Neural cell (in vitro differentiated cells): ENCODE measurements at regions not wholly inside any gene's neighbourhood (a gene's known extent, or its start where the extent isn't known, plus 50 kb on each side); places are given as distances from the start of the nearest gene placed in this dataset.

Experiments
- EP300 ChIP-seq: fragments of 450-650 bp; conservative IDR thresholded peaks from 2 replicates; pipeline ENCODE4 v1.6.1; 2014; ENCODE audit warnings: antibody characterized with exemption, mild to moderate bottlenecking, moderate library complexity; ENCODE audit not compliant: poor library complexity, severe bottlenecking
- EZH2 ChIP-seq: fragments of 200-600, 300-800 bp; shearing (Covaris generic), sonication (generic); IDR thresholded peaks from 2 replicates; pipeline ENCODE4 v1.6.1; 2014; ENCODE audit warnings: antibody characterized with exemption, low read length, borderline replicate concordance, mild to moderate bottlenecking; ENCODE audit not compliant: insufficient read depth, poor library complexity, severe bottlenecking
- MXI1 ChIP-seq: fragments of 450-650 bp; conservative IDR thresholded peaks from 2 replicates; pipeline ENCODE4 v1.6.1; 2014; ENCODE audit warnings: antibody characterized with exemption, mild to moderate bottlenecking; ENCODE audit not compliant: poor library complexity, severe bottlenecking
- POLR2AphosphoS5 ChIP-seq: IDR thresholded peaks from 2 replicates; pipeline ENCODE4 v1.6.1; 2012
- RAD21 ChIP-seq: fragments of 450-650 bp; conservative IDR thresholded peaks from 2 replicates; pipeline ENCODE4 v1.6.1; 2014; ENCODE audit warnings: antibody characterized with exemption, mild to moderate bottlenecking, moderate library complexity
- REST ChIP-seq: IDR thresholded peaks from 2 replicates; pipeline ENCODE4 v1.6.1; 2012; ENCODE audit warnings: borderline replicate concordance
- TAF1 ChIP-seq: IDR thresholded peaks from 2 replicates; pipeline ENCODE4 v1.6.1; 2012; ENCODE audit warnings: low read depth
- TF ChIP-seq, protein P1 (sequence below): fragments of 450-650 bp; IDR thresholded peaks from 2 replicates; pipeline ENCODE4 v1.5.1; 2014; ENCODE audit warnings: antibody characterized with exemption, mild to moderate bottlenecking, moderate library complexity; ENCODE audit not compliant: poor library complexity, severe bottlenecking

- TF ChIP-seq TAF1: no peak
- TF ChIP-seq, protein P1, sequence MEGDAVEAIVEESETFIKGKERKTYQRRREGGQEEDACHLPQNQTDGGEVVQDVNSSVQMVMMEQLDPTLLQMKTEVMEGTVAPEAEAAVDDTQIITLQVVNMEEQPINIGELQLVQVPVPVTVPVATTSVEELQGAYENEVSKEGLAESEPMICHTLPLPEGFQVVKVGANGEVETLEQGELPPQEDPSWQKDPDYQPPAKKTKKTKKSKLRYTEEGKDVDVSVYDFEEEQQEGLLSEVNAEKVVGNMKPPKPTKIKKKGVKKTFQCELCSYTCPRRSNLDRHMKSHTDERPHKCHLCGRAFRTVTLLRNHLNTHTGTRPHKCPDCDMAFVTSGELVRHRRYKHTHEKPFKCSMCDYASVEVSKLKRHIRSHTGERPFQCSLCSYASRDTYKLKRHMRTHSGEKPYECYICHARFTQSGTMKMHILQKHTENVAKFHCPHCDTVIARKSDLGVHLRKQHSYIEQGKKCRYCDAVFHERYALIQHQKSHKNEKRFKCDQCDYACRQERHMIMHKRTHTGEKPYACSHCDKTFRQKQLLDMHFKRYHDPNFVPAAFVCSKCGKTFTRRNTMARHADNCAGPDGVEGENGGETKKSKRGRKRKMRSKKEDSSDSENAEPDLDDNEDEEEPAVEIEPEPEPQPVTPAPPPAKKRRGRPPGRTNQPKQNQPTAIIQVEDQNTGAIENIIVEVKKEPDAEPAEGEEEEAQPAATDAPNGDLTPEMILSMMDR: no peak
- TF ChIP-seq POLR2AphosphoS5: no peak
- no peak for TF ChIP-seq EZH2
- TF ChIP-seq MXI1: no peak
- no peak for TF ChIP-seq EP300
- TF ChIP-seq RAD21: no peak
- TF ChIP-seq REST: no peak
These were observed 1092.0 kb downstream of the EFNA5 start for GRCh38 chr5:106578736-106579135.
